ENCODE measurements at regions not wholly inside any gene's neighbourhood (a gene's known extent, or its start where the extent isn't known, plus 50 kb on each side); places are given as distances from the start of the nearest gene placed in this dataset.

DNA sequence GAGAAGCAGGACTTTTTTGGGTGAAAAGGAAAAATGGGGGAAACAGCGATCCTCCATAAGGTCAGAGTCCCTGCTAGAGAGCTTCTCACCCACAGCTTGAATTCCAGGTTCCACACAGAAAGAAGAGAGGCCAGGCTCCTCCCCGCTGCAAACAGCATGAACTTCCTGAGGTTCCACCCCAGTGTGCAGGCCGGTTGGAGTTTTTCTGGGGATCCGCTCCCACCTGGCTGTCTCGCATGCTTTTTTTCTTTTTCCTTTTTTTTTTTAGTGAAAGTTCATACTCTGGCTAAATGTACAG is 595.1 kb upstream of the ZP4 start:
- TF ChIP-seq POLR2A (IDR thresholded peaks at IDR 0.05): no peak
- no peak for TF ChIP-seq CTCF (IDR thresholded peaks at IDR 0.05)

All from upper lobe of left lung (tissue), 4 donors.